Caco-2 (cell line): ENCODE measurements at regions not wholly inside any gene's neighbourhood (a gene's known extent, or its start where the extent isn't known, plus 50 kb on each side); places are given as distances from the start of the nearest gene placed in this dataset.
A peak's percentile ranks its signal among the peaks of the same experiment; 100 is the strongest.

Experiments used
- BruUV-seq: library from RNA; stranded (reverse); fragments of 400-500 nt; replicated peaks from 2 replicates; lab custom pipeline; 2021; lab: Mats Ljungman, UMichigan
- CTCF ChIA-PET: fragments of 300-600 bp; sonication (Branson Sonifier 250); formaldehyde crosslinking; loops from one replicate; lab custom pipeline; 2022; ENCODE audit warnings: antibody characterized with exemption; lab: Charles Lee
- POLR2A ChIA-PET: fragments of 300-600 bp; sonication (Branson Sonifier 250); formaldehyde crosslinking; loops from one replicate; lab custom pipeline; 2022; ENCODE audit warnings: antibody characterized with exemption; lab: Charles Lee
- DNase-seq, 2 experiments: peaks; one replicate each; pipeline versions ENCODE4 v3.0.0 to v3.0.0-alpha.2; 2020 to 2022
- H3K27me3 ChIP-seq: replicated peaks from 2 replicates; pipeline ENCODE4 v1.6.0; 2011; ENCODE audit warnings: low read length; ENCODE audit not compliant: control insufficient read depth, insufficient read depth
- H3K36me3 ChIP-seq: 2 replicates; pipeline ENCODE4 v1.5.1; 2011; ENCODE audit warnings: low read length; ENCODE audit not compliant: control insufficient read depth, insufficient read depth
- H3K4me1 ChIP-seq: fragments of 250-450 bp; sonication (Bioruptor Pico); 2 replicates; pipeline ENCODE4 v1.5.1; 2020; ENCODE audit warnings: mild to moderate bottlenecking
- H3K4me3 ChIP-seq: 2 replicates; pipeline ENCODE4 v1.5.1; 2011; ENCODE audit warnings: low read depth, mild to moderate bottlenecking, control low read depth, low read length
- H3K9me3 ChIP-seq: fragments of 250-450 bp; sonication (Bioruptor Pico); 2 replicates; pipeline ENCODE4 v1.5.1; 2020; ENCODE audit warnings: mild to moderate bottlenecking, moderate library complexity
- H3K27ac Mint-ChIP-seq: one replicate; pipeline ENCODE4 v1.8.0; 2022; ENCODE audit warnings: mixed read lengths; ENCODE audit not compliant: unreplicated experiment
- H3K27me3 Mint-ChIP-seq: one replicate; pipeline ENCODE4 v1.8.0; 2022; ENCODE audit warnings: mixed read lengths; ENCODE audit not compliant: insufficient read depth, unreplicated experiment
- H3K36me3 Mint-ChIP-seq: one replicate; pipeline ENCODE4 v1.8.0; 2022; ENCODE audit warnings: mild to moderate bottlenecking, mixed read lengths; ENCODE audit not compliant: insufficient read depth, unreplicated experiment
- H3K4me1 Mint-ChIP-seq: one replicate; pipeline ENCODE4 v1.8.0; 2022; ENCODE audit warnings: low read depth, mixed read lengths; ENCODE audit not compliant: unreplicated experiment
- H3K4me3 Mint-ChIP-seq: one replicate; pipeline ENCODE4 v1.8.0; 2022; ENCODE audit warnings: mild to moderate bottlenecking, moderate library complexity, mixed read lengths; ENCODE audit not compliant: unreplicated experiment
- H3K9me3 Mint-ChIP-seq: one replicate; pipeline ENCODE4 v1.8.0; 2022; ENCODE audit warnings: mixed read lengths; ENCODE audit not compliant: unreplicated experiment
- CTCF ChIP-seq, 2 experiments: fragments of 200-600 bp in 1 of 2; IDR thresholded peaks; 1 replicate in 1 of 2; 2 replicates in 1 of 2; pipeline versions ENCODE4 v1.5.1 to v1.8.0; 2011 to 2022; ENCODE audit warnings: antibody characterized with exemption in 1 of 2, control low read depth in 1 of 2, inconsistent platforms in 1 of 2, low read depth in 1 of 2, low read length in 1 of 2, mild to moderate bottlenecking in 1 of 2, moderate library complexity in 1 of 2; ENCODE audit not compliant: insufficient read depth in 1 of 2, severe bottlenecking in 1 of 2, unreplicated experiment in 1 of 2
- intact Hi-C: fragments of 100-400 bp; cut with micrococcal nuclease; formaldehyde crosslinking; loops from one replicate; pipeline ENCODE4 v1.10.0; 2022; ENCODE audit not compliant: unreplicated experiment

GRCh38 chr12:96134200-96134599 lies 60.0 kb upstream of the ELK3 start:
- Mint-ChIP-seq H3K27ac (no peak overlapping the region), H3K36me3 (no peaks in the 10 kb centered on the region)
- intact Hi-C loops, result loop anchor here (5.0 kb wide), 1 partner anchor 42 kb away; no protein-coding TSS in a partner anchor

GRCh38 chr12:96136161-96136560 lies 58.0 kb upstream of the ELK3 start:
- Mint-ChIP-seq H3K4me3 (no peak overlapping the region), H3K36me3 (no peaks in the 10 kb centered on the region), H3K27me3 (no peaks in the 10 kb centered on the region), H3K27ac (peak overlapping the region; percentile 39), H3K9me3 (no peaks in the 10 kb centered on the region), H3K4me1 (peaks cover 13% of the 10 kb centered on the region)
- Histone ChIP-seq H3K4me1 (peaks cover 7% of the 10 kb centered on the region; the same call in 1 of the 2 replicates), H3K9me3 (no peaks in the 10 kb centered on the region), H3K27me3 (no peaks in the 10 kb centered on the region), H3K4me3 (no peak overlapping the region), H3K36me3 (no peaks in the 10 kb centered on the region)
- POLR2A ChIA-PET, result no interaction called here
- TF ChIP-seq CTCF (IDR thresholded peaks at IDR 0.05; ENCODE audit: insufficient read depth in 1 of 2, low read depth in 1 of 2, low read length in 1 of 2, severe bottlenecking in 1 of 2, unreplicated experiment in 1 of 2), result no peak
- CTCF ChIA-PET, result interaction anchor here (0.6 kb wide), 1 partner anchor 79 kb away, joined by 6 read pairs; no protein-coding TSS in a partner anchor
- BruUV-seq, result no TSS peak
- intact Hi-C loops, result no loop called here
- DNase-seq, result no peak

More at GRCh38 chr12:96134200-96134599, 60.0 kb upstream of the ELK3 start:
- Mint-ChIP-seq H3K27me3 (no peaks in the 10 kb centered on the region), H3K4me3 (no peak overlapping the region), H3K9me3 (no peaks in the 10 kb centered on the region), H3K4me1 (peaks cover 13% of the 10 kb centered on the region)
- Histone ChIP-seq H3K9me3 (no peaks in the 10 kb centered on the region), H3K4me1 (peaks cover 18% of the 10 kb centered on the region), H3K27me3 (no peaks in the 10 kb centered on the region), H3K36me3 (no peaks in the 10 kb centered on the region), H3K4me3 (no peak overlapping the region)
- ChIA-PET POLR2A (no interaction called here), CTCF (no interaction called here)
- BruUV-seq, result no TSS peak
- no peak for TF ChIP-seq CTCF (IDR thresholded peaks at IDR 0.05; ENCODE audit: insufficient read depth in 1 of 2, low read depth in 1 of 2, low read length in 1 of 2, severe bottlenecking in 1 of 2, unreplicated experiment in 1 of 2)
- no peak for DNase-seq

- ChIA-PET POLR2A (no interaction called here), CTCF (interaction anchor here (0.6 kb wide), 1 partner anchor 78 kb away, joined by 6 read pairs; no protein-coding TSS in a partner anchor)
- Histone ChIP-seq H3K36me3 (no peaks in the 10 kb centered on the region), H3K4me1 (peaks cover 5% of the 10 kb centered on the region; the same call in 1 of the 2 replicates), H3K9me3 (no peaks in the 10 kb centered on the region), H3K4me3 (no peak overlapping the region), H3K27me3 (no peaks in the 10 kb centered on the region)
- H3K27me3 Mint-ChIP-seq, result no peaks in the 10 kb centered on the region
- intact Hi-C loops, result no loop called here
- H3K36me3 Mint-ChIP-seq, result no peaks in the 10 kb centered on the region
- DNase-seq, result no peak
- H3K27ac Mint-ChIP-seq, result peak overlapping the region; percentile 39
- BruUV-seq, result no TSS peak
- TF ChIP-seq CTCF (IDR thresholded peaks at IDR 0.05; ENCODE audit: insufficient read depth in 1 of 2, low read depth in 1 of 2, low read length in 1 of 2, severe bottlenecking in 1 of 2, unreplicated experiment in 1 of 2), result no peak
- H3K4me3 Mint-ChIP-seq, result no peak overlapping the region
- peaks cover 8% of the 10 kb centered on the region for H3K4me1 Mint-ChIP-seq
- no peaks in the 10 kb centered on the region for H3K9me3 Mint-ChIP-seq
Observed at GRCh38 chr12:96136725-96137378, 57.3 kb upstream of the ELK3 start.
